GM23248 (cell line): ENCODE measurements at regions not wholly inside any gene's neighbourhood (a gene's known extent, or its start where the extent isn't known, plus 50 kb on each side); places are given as distances from the start of the nearest gene placed in this dataset.

Experiments
- DNase-seq: peaks from one replicate; pipeline ENCODE4 v3.0.0-alpha.2; 2015
- H2AFZ ChIP-seq: fragments of 200-600 bp; sonication (generic); 2 replicates; pipeline ENCODE4 v1.6.1; 2016; ENCODE audit warnings: antibody characterized with exemption
- H3F3A ChIP-seq: fragments of 200-600 bp; sonication (generic); 2 replicates; pipeline ENCODE4 v1.6.1; 2016; ENCODE audit warnings: mild to moderate bottlenecking, antibody characterized with exemption, mixed run types; ENCODE audit not compliant: insufficient read depth
- H3K27ac ChIP-seq: fragments of 200-600 bp; sonication (generic); 2 replicates; pipeline ENCODE4 v1.5.1; 2016; ENCODE audit warnings: mild to moderate bottlenecking
- H3K27me3 ChIP-seq: fragments of 200-600 bp; sonication (generic); replicated peaks from 2 replicates; pipeline ENCODE4 v1.6.1; 2016; ENCODE audit warnings: mild to moderate bottlenecking; ENCODE audit not compliant: insufficient read depth
- H3K36me3 ChIP-seq: fragments of 200-600 bp; sonication (generic); 2 replicates; pipeline ENCODE4 v1.6.1; 2016; ENCODE audit warnings: low read depth, mild to moderate bottlenecking
- H3K4me1 ChIP-seq: fragments of 200-600 bp; sonication (generic); 2 replicates; pipeline ENCODE4 v1.6.1; 2016; ENCODE audit warnings: mild to moderate bottlenecking; ENCODE audit not compliant: insufficient read depth
- H3K4me2 ChIP-seq: fragments of 200-600 bp; sonication (generic); one replicate; pipeline ENCODE4 v1.6.1; 2016; ENCODE audit warnings: mild to moderate bottlenecking; ENCODE audit not compliant: unreplicated experiment
- H3K4me3 ChIP-seq: fragments of 200-600 bp; sonication (generic); 2 replicates; pipeline ENCODE4 v1.5.1; 2016; ENCODE audit warnings: mild to moderate bottlenecking
- H3K79me2 ChIP-seq: fragments of 200-600 bp; sonication (generic); 2 replicates; pipeline ENCODE4 v1.6.1; 2016; ENCODE audit warnings: mild to moderate bottlenecking; ENCODE audit not compliant: insufficient read depth
- H3K9ac ChIP-seq: fragments of 200-600 bp; sonication (generic); 2 replicates; pipeline ENCODE4 v1.6.1; 2016; ENCODE audit warnings: mild to moderate bottlenecking
- H3K9me2 ChIP-seq: fragments of 200-600 bp; sonication (generic); 2 replicates; pipeline ENCODE4 v1.6.1; 2016; ENCODE audit warnings: mixed run types, mild to moderate bottlenecking, moderate library complexity; ENCODE audit not compliant: insufficient read depth
- H3K9me3 ChIP-seq: fragments of 200-600 bp; sonication (generic); one replicate; pipeline ENCODE4 v1.6.1; 2017; ENCODE audit warnings: low read depth
- H4K20me1 ChIP-seq: fragments of 200-600 bp; sonication (generic); 2 replicates; pipeline ENCODE4 v1.6.0; 2016; ENCODE audit not compliant: insufficient read depth
- EZH2 ChIP-seq: fragments of 200-600 bp; sonication (generic); IDR thresholded peaks from 2 replicates; pipeline ENCODE4 v1.6.1; 2018; ENCODE audit warnings: antibody characterized with exemption, mild to moderate bottlenecking; ENCODE audit not compliant: insufficient read depth, poor library complexity, severe bottlenecking
- EZH2phosphoT487 ChIP-seq: fragments of 200-600 bp; sonication (generic); IDR thresholded peaks from 2 replicates; pipeline ENCODE4 v1.6.1; 2018; ENCODE audit warnings: antibody characterized with exemption, moderate library complexity, mild to moderate bottlenecking, low read depth; ENCODE audit not compliant: insufficient read depth
- WGBS, 2 experiments: methylation state at CpG; one replicate each; pipeline ENCODE4 v1.1.6; 2015 to 2017; ENCODE audit warnings: low lambda C conversion rate in 2 of 2, low coverage in 1 of 2; ENCODE audit errors: missing lambda C conversion rate in 2 of 2; 5-methylcytosine and 5-hydroxymethylcytosine counted together
- in situ Hi-C: fragments of 300-500 bp; cut with MboI; formaldehyde crosslinking; loops from 2 replicates; pipeline ENCODE4 v1.15.0; 2020

DNA sequence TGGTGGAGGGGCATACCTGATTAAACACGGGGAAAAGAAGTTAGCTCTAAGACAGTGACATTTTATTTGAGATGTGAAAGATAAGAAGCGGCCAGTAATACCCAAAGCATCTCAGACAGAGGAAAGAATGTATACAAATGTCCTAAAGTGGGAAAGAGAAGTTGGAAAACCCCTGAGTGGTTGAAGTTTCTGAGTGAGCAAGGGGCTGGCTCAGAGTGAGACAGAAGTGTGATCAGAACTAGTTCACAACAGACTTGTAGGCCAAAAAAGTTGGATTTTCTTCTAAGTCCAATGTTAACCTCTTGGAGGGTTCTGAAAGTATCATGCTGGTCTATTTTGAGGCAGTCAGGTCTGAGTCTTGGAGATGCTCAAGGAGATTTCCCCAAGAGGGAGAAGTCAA is 608.7 kb downstream of the SOX6 start:
- TF ChIP-seq EZH2 = no peak
- no peak for TF ChIP-seq EZH2phosphoT487
- Histone ChIP-seq H3K4me1 (no peaks in the 10 kb centered on the region), H3K4me2 (no peak overlapping the region), H3K4me3 (no peak overlapping the region), H3K9me2 (no peaks in the 10 kb centered on the region), H3K9ac (no peak overlapping the region), H3K9me3 (no peaks in the 10 kb centered on the region), H3F3A (no peaks in the 10 kb centered on the region), H3K79me2 (no peaks in the 10 kb centered on the region), H2AFZ (no peak overlapping the region), H3K36me3 (no peaks in the 10 kb centered on the region), H4K20me1 (no peaks in the 10 kb centered on the region), H3K27ac (no peak overlapping the region), H3K27me3 (no peaks in the 10 kb centered on the region)
- 13 to 16% methylated on average over 2 of the region's 2 CpGs for WGBS, 2 experiments
- no peak for DNase-seq
- in situ Hi-C loops = no loop called here

DNA sequence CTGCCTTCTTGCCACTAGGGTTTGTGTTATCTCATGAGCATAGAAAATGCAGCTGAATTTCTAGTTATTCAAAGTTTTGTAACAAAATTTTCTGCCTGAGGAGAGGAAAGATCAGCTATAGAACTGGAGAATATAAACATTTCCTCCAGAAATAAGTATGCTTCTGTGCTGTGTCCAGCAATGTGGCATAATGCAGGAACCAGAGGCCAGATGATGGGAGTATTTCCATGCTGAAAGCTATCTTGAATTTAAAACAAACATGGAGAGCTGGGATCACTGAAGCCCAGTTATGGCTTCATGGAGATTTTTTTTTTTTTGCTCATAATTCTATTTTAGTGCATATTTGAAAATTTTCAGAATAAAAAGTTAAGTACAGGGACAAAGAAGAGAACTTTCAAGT is 608.2 kb downstream of the SOX6 start:
- H3K4me1 ChIP-seq = no peaks in the 10 kb centered on the region
- H3K9me3 ChIP-seq = no peaks in the 10 kb centered on the region
- H3K9ac ChIP-seq = no peak overlapping the region
- H3K79me2 ChIP-seq = no peaks in the 10 kb centered on the region
- H3K4me3 ChIP-seq = no peak overlapping the region
- no peaks in the 10 kb centered on the region for H3K36me3 ChIP-seq
- in situ Hi-C loops = no loop called here
- no peaks in the 10 kb centered on the region for H3F3A ChIP-seq
- no peaks in the 10 kb centered on the region for H3K9me2 ChIP-seq
- H3K4me2 ChIP-seq = no peak overlapping the region
- H3K27me3 ChIP-seq = no peaks in the 10 kb centered on the region
- no peak overlapping the region for H2AFZ ChIP-seq
- H4K20me1 ChIP-seq = no peaks in the 10 kb centered on the region
- no peak for DNase-seq
- H3K27ac ChIP-seq = no peak overlapping the region
- TF ChIP-seq EZH2 = no peak

DNA sequence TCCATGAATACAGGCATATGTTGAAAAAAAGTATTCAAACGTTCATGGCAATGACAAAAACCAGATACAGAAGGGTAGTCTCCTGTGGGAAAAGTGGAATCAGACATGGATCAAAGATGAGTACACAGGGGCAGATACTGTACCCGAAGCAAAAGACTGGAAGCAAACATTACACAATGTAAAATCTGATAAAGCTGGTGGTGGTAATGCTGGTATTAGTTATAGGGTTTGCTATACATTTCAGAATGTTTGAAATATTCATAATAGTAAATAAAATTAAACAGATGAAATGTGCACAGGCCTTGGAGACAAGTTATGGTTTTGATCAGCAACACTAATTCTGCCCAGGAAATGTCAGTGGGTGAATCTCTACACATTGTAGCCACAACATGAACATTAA is 607.6 kb downstream of the SOX6 start:
- in situ Hi-C loops = no loop called here
- H3K27me3 ChIP-seq = no peaks in the 10 kb centered on the region
- H3K4me2 ChIP-seq = no peak overlapping the region
- no peaks in the 10 kb centered on the region for H3K9me3 ChIP-seq
- 9 to 14% methylated on average over 2 of the region's 2 CpGs for whole genome bisulfite sequencing, 2 experiments
- H3K36me3 ChIP-seq = no peaks in the 10 kb centered on the region
- H3F3A ChIP-seq = no peaks in the 10 kb centered on the region
- H3K79me2 ChIP-seq = no peaks in the 10 kb centered on the region
- no peaks in the 10 kb centered on the region for H3K4me1 ChIP-seq
- no peak overlapping the region for H2AFZ ChIP-seq
- no peak overlapping the region for H3K4me3 ChIP-seq
- H3K27ac ChIP-seq = no peak overlapping the region
- no peak overlapping the region for H3K9ac ChIP-seq
- H4K20me1 ChIP-seq = no peaks in the 10 kb centered on the region
- no peak for DNase-seq
- no peaks in the 10 kb centered on the region for H3K9me2 ChIP-seq
- no peak for TF ChIP-seq EZH2phosphoT487
- TF ChIP-seq EZH2 = no peak

DNA sequence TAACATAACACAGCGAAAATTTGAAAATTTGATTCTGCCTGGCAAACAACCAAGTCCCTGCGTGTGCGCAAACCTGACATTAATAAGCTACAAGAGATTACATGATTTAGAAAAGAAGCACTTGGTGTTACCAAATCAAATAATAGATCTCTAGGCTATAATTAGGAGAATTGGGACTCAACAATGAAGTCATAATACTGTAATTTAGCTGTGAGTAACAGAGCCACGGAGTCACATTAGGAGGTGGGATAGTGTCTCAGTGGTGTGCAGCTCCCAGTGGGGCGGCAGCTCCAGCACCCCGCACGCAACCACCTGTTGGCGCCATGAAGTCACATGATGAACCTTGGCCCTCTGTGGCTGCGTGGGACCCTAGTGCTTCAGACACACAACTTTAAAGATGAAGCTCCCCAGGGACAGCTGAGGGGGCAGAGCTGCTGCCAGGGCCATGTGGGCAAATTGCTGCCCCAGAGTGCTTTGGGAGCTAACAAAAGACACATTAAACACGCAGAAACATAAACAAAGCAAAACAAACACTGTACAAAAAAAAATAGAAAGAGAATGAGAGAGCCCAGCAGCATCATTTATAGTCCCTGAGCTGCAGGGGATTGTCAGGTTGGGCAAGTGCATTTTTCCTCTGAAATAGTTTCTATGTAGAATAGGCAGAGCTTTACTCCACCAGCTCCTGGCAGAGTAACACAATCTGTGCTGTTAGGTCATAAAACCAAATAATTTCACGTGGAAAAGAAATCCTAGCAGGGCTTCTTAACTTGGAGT is 605.6 kb downstream of the SOX6 start:
- WGBS, 2 experiments = 41 to 42% methylated on average over 11 of the region's 11 CpGs
- TF ChIP-seq EZH2phosphoT487 (no peak), EZH2 (no peak)
- Histone ChIP-seq H3K9me3 (no peaks in the 10 kb centered on the region), H2AFZ (no peak overlapping the region), H3K4me1 (no peaks in the 10 kb centered on the region), H3K4me2 (no peak overlapping the region), H4K20me1 (no peaks in the 10 kb centered on the region), H3K9me2 (no peaks in the 10 kb centered on the region), H3K36me3 (no peaks in the 10 kb centered on the region), H3F3A (no peaks in the 10 kb centered on the region), H3K27me3 (no peaks in the 10 kb centered on the region), H3K79me2 (no peaks in the 10 kb centered on the region), H3K27ac (no peak overlapping the region), H3K4me3 (no peak overlapping the region), H3K9ac (no peak overlapping the region)
- in situ Hi-C loops = no loop called here
- DNase-seq = no peak

- Histone ChIP-seq H3K27ac (no peak overlapping the region), H3F3A (no peaks in the 10 kb centered on the region), H3K27me3 (no peaks in the 10 kb centered on the region), H3K36me3 (no peaks in the 10 kb centered on the region), H3K9ac (no peak overlapping the region), H3K4me1 (no peaks in the 10 kb centered on the region), H3K9me3 (no peaks in the 10 kb centered on the region), H3K79me2 (no peaks in the 10 kb centered on the region), H4K20me1 (no peaks in the 10 kb centered on the region), H2AFZ (no peak overlapping the region), H3K4me3 (no peak overlapping the region), H3K9me2 (no peaks in the 10 kb centered on the region), H3K4me2 (no peak overlapping the region)
- 0 to 3% methylated on average over 1 of the region's 1 CpG for WGBS, 2 experiments
- DNase-seq = no peak
- TF ChIP-seq EZH2 (no peak), EZH2phosphoT487 (no peak)
- in situ Hi-C loops = no loop called here
Measured at GRCh38 chr11:15754221-15754620, 602.1 kb downstream of the SOX6 start.
